ENCODE measurements at regions not wholly inside any gene's neighbourhood (a gene's known extent, or its start where the extent isn't known, plus 50 kb on each side); places are given as distances from the start of the nearest gene placed in this dataset.

- no peaks in the 10 kb centered on the region for H3K36me3 ChIP-seq (ENCODE audit: control insufficient read depth in 2 of 2, extremely low read depth in 1 of 2, insufficient read depth in 2 of 2, low read length in 2 of 2)
- FAIRE-seq, result no peak
These were observed 103.3 kb downstream of the MRPL39 start for GRCh38 chr21:25503981-25504380.

More at GRCh38 chr21:25503981-25504380, 103.3 kb downstream of the MRPL39 start:
- no peak overlapping the region for H2AFZ ChIP-seq (ENCODE audit: low read depth, low read length)
- no peaks in the 10 kb centered on the region for H4K20me1 ChIP-seq (replicated peaks; ENCODE audit: control insufficient read depth, extremely low read depth, insufficient read depth, low read length)
- no peaks in the 10 kb centered on the region for H3K9me1 ChIP-seq (replicated peaks; ENCODE audit: control insufficient read depth, extremely low read depth, insufficient read depth, low read length)
- H3K4me1 ChIP-seq (ENCODE audit: control insufficient read depth, extremely low read depth, insufficient read depth, low read length), result no peaks in the 10 kb centered on the region
- no peaks in the 10 kb centered on the region for H3K9me3 ChIP-seq (replicated peaks; ENCODE audit: control insufficient read depth, insufficient read depth, low read length)
- ChIA-PET CTCF (no interaction called here), POLR2A (no interaction called here)
- H3K27ac ChIP-seq (ENCODE audit: insufficient read depth, low read depth, low read length), result no peak overlapping the region
- DNase-seq (ENCODE audit: low read depth, low spot score), result no peak
- no peaks in the 10 kb centered on the region for H3K27me3 ChIP-seq (ENCODE audit: control insufficient read depth in 2 of 2, insufficient read depth in 2 of 2, low read length in 2 of 2)
- intact Hi-C loops (cut with micrococcal nuclease), result no loop called here
- no peak overlapping the region for H3K4me3 ChIP-seq (replicated peaks in 1 of 3; ENCODE audit: insufficient read depth in 1 of 3, low read depth in 1 of 3, low read length in 3 of 3)
- H3K79me2 ChIP-seq (ENCODE audit: control insufficient read depth, insufficient read depth, low read length), result no peaks in the 10 kb centered on the region
- no peak overlapping the region for H3K9ac ChIP-seq (replicated peaks; ENCODE audit: extremely low read depth, insufficient read depth, low read length)
- no peak overlapping the region for H3K4me2 ChIP-seq (ENCODE audit: insufficient read depth, low read length)
- TF ChIP-seq MAX (IDR thresholded peaks at IDR 0.05; ENCODE audit: insufficient read depth, insufficient read length) (no peak), EZH2 (IDR thresholded peaks at IDR 0.05; ENCODE audit: borderline replicate concordance, low read depth, low read length, severe bottlenecking) (no peak), FOS (IDR thresholded peaks at IDR 0.05; ENCODE audit: borderline replicate concordance, insufficient read depth, low read length) (no peak), GATA2 (IDR thresholded peaks at IDR 0.05; ENCODE audit: insufficient read depth, insufficient read length, low read depth, low read length) (no peak), POLR2A (IDR thresholded peaks at IDR 0.05; ENCODE audit: low read depth, low read length) (no peak), CTCF (IDR thresholded peaks at IDR 0.05; ENCODE audit: extremely low read depth in 1 of 2, insufficient read depth in 1 of 2, low read depth in 1 of 2, low read length in 2 of 2) (no peak), MYC (IDR thresholded peaks at IDR 0.05; ENCODE audit: low read depth, low read length) (no peak), POLR2AphosphoS5 (IDR thresholded peaks at IDR 0.05; ENCODE audit: insufficient read depth, low read depth, low read length) (no peak), JUN (IDR thresholded peaks at IDR 0.05; ENCODE audit: borderline replicate concordance, insufficient read depth, insufficient read length, low read depth) (no peak)
- BruUV-seq (replicated peaks), result no TSS peak
- dilution Hi-C loops (cut with MboI; ENCODE audit: extremely low pct_ligation_motif_present, low sequenced_read_pairs), result no loop called here

Data from endothelial cell of umbilical vein (primary cell).